ENCODE measurements at regions not wholly inside any gene's neighbourhood (a gene's known extent, or its start where the extent isn't known, plus 50 kb on each side); places are given as distances from the start of the nearest gene placed in this dataset.
"Not testable (repeated sequence)": the region's sequence is repeated elsewhere in the genome, so short reads cannot be mapped to it uniquely, and the experiment has no call there.

GRCh38 chr4:18608908-18609533 is 587.5 kb upstream of the LCORL start:
- H2BK120ac ChIP-seq (ENCODE audit: low read depth, low read length, poor library complexity, severe bottlenecking) = no peak overlapping the region
- H3K27ac ChIP-seq (ENCODE audit: insufficient read length, low read depth, low read length) = no peak overlapping the region
- H2AFZ ChIP-seq (ENCODE audit: low read length) = no peak overlapping the region
- Mint-ChIP-seq H3K27me3 (ENCODE audit: low read depth) (peaks cover 2% of the 10 kb centered on the region), H3K4me3 (no peak overlapping the region), H3K36me3 (ENCODE audit: insufficient read depth in 1 of 3, low read depth in 3 of 3) (no peaks in the 10 kb centered on the region), H3K4me1 (no peaks in the 10 kb centered on the region), H3K27ac (no peak overlapping the region), H3K9me3 (no peaks in the 10 kb centered on the region)
- no peaks in the 10 kb centered on the region for H3K27me3 ChIP-seq (ENCODE audit: insufficient read depth, low read length)
- no peaks in the 10 kb centered on the region for H3K23me2 ChIP-seq (ENCODE audit: insufficient read length, low read depth, low read length, poor library complexity, severe bottlenecking)
- H3K23ac ChIP-seq (ENCODE audit: insufficient read length, low read depth, low read length) = no peak overlapping the region
- H2BK15ac ChIP-seq (ENCODE audit: low read depth, low read length) = no peak overlapping the region
- no peak overlapping the region for H4K5ac ChIP-seq (ENCODE audit: insufficient read length, low read depth, low read length)
- no peak overlapping the region for H3K4me2 ChIP-seq (ENCODE audit: insufficient read depth, insufficient read length, low read length)
- no peaks in the 10 kb centered on the region for H4K20me1 ChIP-seq (ENCODE audit: control insufficient read depth, insufficient read depth, insufficient read length)
- WGBS (ENCODE audit: extremely low coverage, insufficient read length, low lambda C conversion rate) = no CpG with 5 or more reads among the region's 4 CpGs
- H4K91ac ChIP-seq (ENCODE audit: insufficient read length, low read depth, low read length) = no peak overlapping the region
- H4K8ac ChIP-seq (replicated peaks; ENCODE audit: insufficient read length, low read depth, low read length) = no peak overlapping the region
- H2BK5ac ChIP-seq (ENCODE audit: insufficient read length, low read length) = no peak overlapping the region
- no peak overlapping the region for H2BK20ac ChIP-seq (ENCODE audit: low read depth, low read length, poor library complexity, severe bottlenecking)
- no peak for DNase-seq
- H2BK12ac ChIP-seq (ENCODE audit: insufficient read length, low read depth, low read length) = no peak overlapping the region
- H3K9ac ChIP-seq (ENCODE audit: extremely low read depth, insufficient read length, low read length) = no peak overlapping the region
- H2AK5ac ChIP-seq (ENCODE audit: insufficient read length, low read length) = no peak overlapping the region
- H3K4ac ChIP-seq (ENCODE audit: low read depth, low read length) = no peak overlapping the region
- H3K14ac ChIP-seq (ENCODE audit: insufficient read depth, low read length) = no peak overlapping the region
- H3K79me2 ChIP-seq (ENCODE audit: insufficient read depth, low read length) = no peaks in the 10 kb centered on the region
- no peak overlapping the region for H3K18ac ChIP-seq (ENCODE audit: insufficient read length, low read depth, low read length)
- TF ChIP-seq CTCF (conservative IDR thresholded peaks at IDR 0.05) = no peak
- no peak overlapping the region for H3T11ph ChIP-seq (ENCODE audit: low read length)
- H3K56ac ChIP-seq (ENCODE audit: insufficient read length, low read depth, low read length) = no peak overlapping the region
- no peaks in the 10 kb centered on the region for H3K79me1 ChIP-seq (ENCODE audit: insufficient read depth, low read depth, low read length, poor library complexity, severe bottlenecking)
- H3K9me3 ChIP-seq (ENCODE audit: control insufficient read depth, low read depth, low read length) = no peaks in the 10 kb centered on the region
- no peaks in the 10 kb centered on the region for H3K4me1 ChIP-seq (ENCODE audit: insufficient read depth, low read length)

GRCh38 chr4:18602610-18603009 is 581.1 kb upstream of the LCORL start:
- not testable (repeated sequence) for H2AFZ ChIP-seq (ENCODE audit: low read length); H3K9ac ChIP-seq (ENCODE audit: extremely low read depth, insufficient read length, low read length); H3K79me1 ChIP-seq (ENCODE audit: insufficient read depth, low read depth, low read length, poor library complexity, severe bottlenecking); DNase-seq; H2AK5ac ChIP-seq (ENCODE audit: insufficient read length, low read length); H3K4me2 ChIP-seq (ENCODE audit: insufficient read depth, insufficient read length, low read length); H3K18ac ChIP-seq (ENCODE audit: insufficient read length, low read depth, low read length); H3K4me3 Mint-ChIP-seq; H3K4ac ChIP-seq (ENCODE audit: low read depth, low read length); H3K14ac ChIP-seq (ENCODE audit: insufficient read depth, low read length); H3K56ac ChIP-seq (ENCODE audit: insufficient read length, low read depth, low read length); H3K27me3 ChIP-seq (ENCODE audit: insufficient read depth, low read length); H3K4me1 Mint-ChIP-seq; H3K23ac ChIP-seq (ENCODE audit: insufficient read length, low read depth, low read length); H3K9me3 ChIP-seq (ENCODE audit: control insufficient read depth, low read depth, low read length); H4K5ac ChIP-seq (ENCODE audit: insufficient read length, low read depth, low read length); H2BK12ac ChIP-seq (ENCODE audit: insufficient read length, low read depth, low read length); H3K79me2 ChIP-seq (ENCODE audit: insufficient read depth, low read length); H3K27ac ChIP-seq (ENCODE audit: insufficient read length, low read depth, low read length); H2BK5ac ChIP-seq (ENCODE audit: insufficient read length, low read length); H2BK20ac ChIP-seq (ENCODE audit: low read depth, low read length, poor library complexity, severe bottlenecking); H3T11ph ChIP-seq (ENCODE audit: low read length); H4K20me1 ChIP-seq (ENCODE audit: control insufficient read depth, insufficient read depth, insufficient read length); H3K4me1 ChIP-seq (ENCODE audit: insufficient read depth, low read length); H4K8ac ChIP-seq (replicated peaks; ENCODE audit: insufficient read length, low read depth, low read length); H3K27ac Mint-ChIP-seq; H2BK120ac ChIP-seq (ENCODE audit: low read depth, low read length, poor library complexity, severe bottlenecking); H4K91ac ChIP-seq (ENCODE audit: insufficient read length, low read depth, low read length); H2BK15ac ChIP-seq (ENCODE audit: low read depth, low read length); H3K27me3 Mint-ChIP-seq (ENCODE audit: low read depth); H3K23me2 ChIP-seq (ENCODE audit: insufficient read length, low read depth, low read length, poor library complexity, severe bottlenecking)
- no CpG with 5 or more reads among the region's 8 CpGs for WGBS (ENCODE audit: extremely low coverage, insufficient read length, low lambda C conversion rate)
- Mint-ChIP-seq H3K9me3 (peaks cover 27 to 28% of the 10 kb centered on the region in 2 experiments), H3K36me3 (ENCODE audit: insufficient read depth in 1 of 3, low read depth in 3 of 3) (peaks cover 5 to 21% (median 14%) of the 10 kb centered on the region in 3 experiments; a peak in 5 of 7 replicates)
